WTC11 (cell line): ENCODE measurements at regions not wholly inside any gene's neighbourhood (a gene's known extent, or its start where the extent isn't known, plus 50 kb on each side); places are given as distances from the start of the nearest gene placed in this dataset.

ENCODE experiments used
- ATAC-seq: fragments of 200-7000 bp; cut with Tn5 transposase; 2 replicates; pipeline ENCODE4 v1.10.0; 2021; ENCODE audit warnings: mild to moderate bottlenecking, moderate library complexity
- CTCF ChIA-PET: fragments of 300-600 bp; sonication (Branson Sonifier 250); formaldehyde crosslinking; loops from one replicate; lab custom pipeline; 2021; ENCODE audit warnings: antibody characterized with exemption; lab: Charles Lee
- POLR2A ChIA-PET: fragments of 350-600 bp; sonication (Branson Sonifier 250); formaldehyde crosslinking; loops from one replicate; lab custom pipeline; 2021; ENCODE audit warnings: antibody characterized with exemption; lab: Charles Lee
- DNase-seq: peaks from one replicate; pipeline ENCODE4 v3.0.0; 2021; ENCODE audit warnings: low spot score
- H3K27ac Mint-ChIP-seq: 2 replicates; pipeline ENCODE4 v1.8.0; 2021; ENCODE audit warnings: mixed read lengths
- H3K27me3 Mint-ChIP-seq: 2 replicates; pipeline ENCODE4 v1.8.0; 2021; ENCODE audit warnings: low read depth, mild to moderate bottlenecking, moderate library complexity, mixed read lengths
- H3K36me3 Mint-ChIP-seq: 2 replicates; pipeline ENCODE4 v1.8.0; 2021; ENCODE audit warnings: mixed read lengths
- H3K4me1 Mint-ChIP-seq: 2 replicates; pipeline ENCODE4 v1.8.0; 2022; ENCODE audit warnings: mixed read lengths
- H3K4me3 Mint-ChIP-seq: 2 replicates; pipeline ENCODE4 v1.8.0; 2021; ENCODE audit warnings: mild to moderate bottlenecking, moderate library complexity, mixed read lengths
- H3K9me3 Mint-ChIP-seq: 2 replicates; pipeline ENCODE4 v1.8.0; 2021; ENCODE audit warnings: mixed read lengths
- ETV6 ChIP-seq: sonication (generic); formaldehyde crosslinking; IDR thresholded peaks from 2 replicates; pipeline ENCODE4 v1.8.1; 2022; ENCODE audit warnings: mild to moderate bottlenecking, missing genetic modification reagents
- MYBL2 ChIP-seq: sonication (generic); formaldehyde crosslinking; IDR thresholded peaks from 2 replicates; pipeline ENCODE4 v1.8.1; 2023; ENCODE audit warnings: mild to moderate bottlenecking, moderate library complexity, missing genetic modification reagents
- NR3C1 ChIP-seq: sonication (generic); formaldehyde crosslinking; conservative IDR thresholded peaks from 2 replicates; pipeline ENCODE4 v1.8.1; 2023; ENCODE audit warnings: low read depth, mild to moderate bottlenecking, missing genetic modification reagents
- OVOL2 ChIP-seq: fragments of 250-450 bp; sonication (Bioruptor Pico); IDR thresholded peaks from 2 replicates; pipeline ENCODE4 v1.9.0; 2021; ENCODE audit warnings: mild to moderate bottlenecking, borderline replicate concordance
- RORB ChIP-seq: fragments of 250-450 bp; sonication (Bioruptor Pico); IDR thresholded peaks from 2 replicates; pipeline ENCODE4 v1.9.0; 2021; ENCODE audit warnings: mild to moderate bottlenecking
- SOX15 ChIP-seq: fragments of 250-450 bp; sonication (Bioruptor Pico); IDR thresholded peaks from 2 replicates; pipeline ENCODE4 v1.9.0; 2021; ENCODE audit warnings: mild to moderate bottlenecking
- TCF7 ChIP-seq: sonication (generic); formaldehyde crosslinking; IDR thresholded peaks from 2 replicates; pipeline ENCODE4 v1.8.0; 2022; ENCODE audit warnings: mild to moderate bottlenecking, low read depth, missing genetic modification reagents, moderate library complexity
- ZBTB21 ChIP-seq: sonication (generic); formaldehyde crosslinking; IDR thresholded peaks from 2 replicates; pipeline ENCODE4 v1.8.1; 2023; ENCODE audit warnings: mild to moderate bottlenecking, missing genetic modification reagents, borderline replicate concordance
- ZNF138 ChIP-seq: sonication (generic); formaldehyde crosslinking; conservative IDR thresholded peaks from 2 replicates; pipeline ENCODE4 v1.8.1; 2022; ENCODE audit warnings: mild to moderate bottlenecking, moderate library complexity, missing genetic modification reagents
- ZNF219 ChIP-seq: sonication (generic); formaldehyde crosslinking; IDR thresholded peaks from 2 replicates; pipeline ENCODE4 v1.8.0; 2023; ENCODE audit warnings: missing genetic modification reagents, mild to moderate bottlenecking, borderline replicate concordance
- ZNF263 ChIP-seq: sonication (generic); formaldehyde crosslinking; IDR thresholded peaks from 2 replicates; pipeline ENCODE4 v1.8.1; 2022; ENCODE audit warnings: low read depth, mild to moderate bottlenecking, moderate library complexity, missing genetic modification reagents
- ZNF423 ChIP-seq: fragments of 250-450 bp; sonication (Bioruptor Pico); IDR thresholded peaks from 2 replicates; pipeline ENCODE4 v2.1.2; 2022; ENCODE audit warnings: mild to moderate bottlenecking, moderate library complexity
- ZNF671 ChIP-seq: fragments of 250-450 bp; sonication (Bioruptor Pico); IDR thresholded peaks from 2 replicates; pipeline ENCODE4 v1.8.0; 2021; ENCODE audit warnings: mild to moderate bottlenecking
- TF ChIP-seq, protein P1 (sequence below): sonication (generic); formaldehyde crosslinking; IDR thresholded peaks from 2 replicates; pipeline ENCODE4 v1.8.1; 2022; ENCODE audit warnings: mild to moderate bottlenecking, moderate library complexity, missing genetic modification reagents
- TF ChIP-seq, protein P2 (sequence below): sonication (generic); formaldehyde crosslinking; IDR thresholded peaks from 2 replicates; pipeline ENCODE4 v1.8.0; 2023; ENCODE audit warnings: missing genetic modification reagents
- TF ChIP-seq, protein P3 (sequence below): fragments of 250-450 bp; sonication (Bioruptor Pico); IDR thresholded peaks from 2 replicates; pipeline ENCODE4 v1.9.0; 2021; ENCODE audit warnings: mild to moderate bottlenecking
- TF ChIP-seq, protein P4 (sequence below): fragments of 250-450 bp; sonication (Bioruptor Pico); IDR thresholded peaks from 2 replicates; pipeline ENCODE4 v1.9.0; 2021; ENCODE audit warnings: moderate library complexity, mild to moderate bottlenecking, inconsistent platforms, borderline replicate concordance
- TF ChIP-seq, protein P5 (sequence below): sonication (generic); formaldehyde crosslinking; IDR thresholded peaks from 2 replicates; pipeline ENCODE4 v1.8.0; 2022; ENCODE audit warnings: mild to moderate bottlenecking, missing genetic modification reagents

DNA sequence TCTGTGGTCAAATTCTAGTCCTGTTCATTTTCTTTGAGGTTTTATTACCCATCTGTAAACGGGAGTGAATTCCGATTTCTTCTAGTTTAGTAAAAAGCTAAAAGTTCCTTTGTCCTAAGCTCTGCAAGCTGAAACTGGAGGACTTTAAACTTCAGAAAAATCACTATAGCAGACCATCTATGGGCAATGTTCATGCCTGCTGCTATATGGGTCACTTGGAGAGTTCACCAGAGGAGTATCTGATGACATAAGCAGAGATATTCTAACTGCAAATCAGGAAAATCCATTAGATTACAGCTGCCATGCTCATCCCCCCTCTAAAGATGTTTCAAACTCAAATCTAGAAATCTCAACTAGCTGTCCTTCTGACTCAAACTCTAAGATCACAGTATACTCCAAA, 193.0 kb upstream of the RTL1 start (continued):
- TF ChIP-seq, protein P1, sequence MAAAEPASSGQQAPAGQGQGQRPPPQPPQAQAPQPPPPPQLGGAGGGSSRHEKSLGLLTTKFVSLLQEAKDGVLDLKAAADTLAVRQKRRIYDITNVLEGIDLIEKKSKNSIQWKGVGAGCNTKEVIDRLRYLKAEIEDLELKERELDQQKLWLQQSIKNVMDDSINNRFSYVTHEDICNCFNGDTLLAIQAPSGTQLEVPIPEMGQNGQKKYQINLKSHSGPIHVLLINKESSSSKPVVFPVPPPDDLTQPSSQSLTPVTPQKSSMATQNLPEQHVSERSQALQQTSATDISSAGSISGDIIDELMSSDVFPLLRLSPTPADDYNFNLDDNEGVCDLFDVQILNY (CRISPR knock-in tag) = no peak
- TF ChIP-seq ZNF263 (CRISPR knock-in tag) (no peak), ETV6 (CRISPR knock-in tag) (no peak), ZNF138 (CRISPR knock-in tag) (no peak), ZNF423 (no peak), ZNF671 (no peak), MYBL2 (CRISPR knock-in tag) (no peak), ZBTB21 (CRISPR knock-in tag) (no peak), RORB (CRISPR knock-in tag) (no peak)
- TF ChIP-seq, protein P2, sequence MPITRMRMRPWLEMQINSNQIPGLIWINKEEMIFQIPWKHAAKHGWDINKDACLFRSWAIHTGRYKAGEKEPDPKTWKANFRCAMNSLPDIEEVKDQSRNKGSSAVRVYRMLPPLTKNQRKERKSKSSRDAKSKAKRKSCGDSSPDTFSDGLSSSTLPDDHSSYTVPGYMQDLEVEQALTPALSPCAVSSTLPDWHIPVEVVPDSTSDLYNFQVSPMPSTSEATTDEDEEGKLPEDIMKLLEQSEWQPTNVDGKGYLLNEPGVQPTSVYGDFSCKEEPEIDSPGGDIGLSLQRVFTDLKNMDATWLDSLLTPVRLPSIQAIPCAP = no peak
- TF ChIP-seq, protein P3, sequence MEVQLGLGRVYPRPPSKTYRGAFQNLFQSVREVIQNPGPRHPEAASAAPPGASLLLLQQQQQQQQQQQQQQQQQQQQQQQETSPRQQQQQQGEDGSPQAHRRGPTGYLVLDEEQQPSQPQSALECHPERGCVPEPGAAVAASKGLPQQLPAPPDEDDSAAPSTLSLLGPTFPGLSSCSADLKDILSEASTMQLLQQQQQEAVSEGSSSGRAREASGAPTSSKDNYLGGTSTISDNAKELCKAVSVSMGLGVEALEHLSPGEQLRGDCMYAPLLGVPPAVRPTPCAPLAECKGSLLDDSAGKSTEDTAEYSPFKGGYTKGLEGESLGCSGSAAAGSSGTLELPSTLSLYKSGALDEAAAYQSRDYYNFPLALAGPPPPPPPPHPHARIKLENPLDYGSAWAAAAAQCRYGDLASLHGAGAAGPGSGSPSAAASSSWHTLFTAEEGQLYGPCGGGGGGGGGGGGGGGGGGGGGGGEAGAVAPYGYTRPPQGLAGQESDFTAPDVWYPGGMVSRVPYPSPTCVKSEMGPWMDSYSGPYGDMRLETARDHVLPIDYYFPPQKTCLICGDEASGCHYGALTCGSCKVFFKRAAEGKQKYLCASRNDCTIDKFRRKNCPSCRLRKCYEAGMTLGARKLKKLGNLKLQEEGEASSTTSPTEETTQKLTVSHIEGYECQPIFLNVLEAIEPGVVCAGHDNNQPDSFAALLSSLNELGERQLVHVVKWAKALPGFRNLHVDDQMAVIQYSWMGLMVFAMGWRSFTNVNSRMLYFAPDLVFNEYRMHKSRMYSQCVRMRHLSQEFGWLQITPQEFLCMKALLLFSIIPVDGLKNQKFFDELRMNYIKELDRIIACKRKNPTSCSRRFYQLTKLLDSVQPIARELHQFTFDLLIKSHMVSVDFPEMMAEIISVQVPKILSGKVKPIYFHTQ = no peak
- TF ChIP-seq, protein P4, sequence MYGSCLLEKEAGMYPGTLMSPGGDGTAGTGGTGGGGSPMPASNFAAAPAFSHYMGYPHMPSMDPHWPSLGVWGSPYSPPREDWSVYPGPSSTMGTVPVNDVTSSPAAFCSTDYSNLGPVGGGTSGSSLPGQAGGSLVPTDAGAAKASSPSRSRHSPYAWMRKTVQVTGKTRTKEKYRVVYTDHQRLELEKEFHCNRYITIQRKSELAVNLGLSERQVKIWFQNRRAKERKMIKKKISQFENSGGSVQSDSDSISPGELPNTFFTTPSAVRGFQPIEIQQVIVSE (CRISPR knock-in tag) = no peak
- TF ChIP-seq, protein P5, sequence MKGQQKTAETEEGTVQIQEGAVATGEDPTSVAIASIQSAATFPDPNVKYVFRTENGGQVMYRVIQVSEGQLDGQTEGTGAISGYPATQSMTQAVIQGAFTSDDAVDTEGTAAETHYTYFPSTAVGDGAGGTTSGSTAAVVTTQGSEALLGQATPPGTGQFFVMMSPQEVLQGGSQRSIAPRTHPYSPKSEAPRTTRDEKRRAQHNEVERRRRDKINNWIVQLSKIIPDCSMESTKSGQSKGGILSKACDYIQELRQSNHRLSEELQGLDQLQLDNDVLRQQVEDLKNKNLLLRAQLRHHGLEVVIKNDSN (CRISPR knock-in tag) = no peak

DNA sequence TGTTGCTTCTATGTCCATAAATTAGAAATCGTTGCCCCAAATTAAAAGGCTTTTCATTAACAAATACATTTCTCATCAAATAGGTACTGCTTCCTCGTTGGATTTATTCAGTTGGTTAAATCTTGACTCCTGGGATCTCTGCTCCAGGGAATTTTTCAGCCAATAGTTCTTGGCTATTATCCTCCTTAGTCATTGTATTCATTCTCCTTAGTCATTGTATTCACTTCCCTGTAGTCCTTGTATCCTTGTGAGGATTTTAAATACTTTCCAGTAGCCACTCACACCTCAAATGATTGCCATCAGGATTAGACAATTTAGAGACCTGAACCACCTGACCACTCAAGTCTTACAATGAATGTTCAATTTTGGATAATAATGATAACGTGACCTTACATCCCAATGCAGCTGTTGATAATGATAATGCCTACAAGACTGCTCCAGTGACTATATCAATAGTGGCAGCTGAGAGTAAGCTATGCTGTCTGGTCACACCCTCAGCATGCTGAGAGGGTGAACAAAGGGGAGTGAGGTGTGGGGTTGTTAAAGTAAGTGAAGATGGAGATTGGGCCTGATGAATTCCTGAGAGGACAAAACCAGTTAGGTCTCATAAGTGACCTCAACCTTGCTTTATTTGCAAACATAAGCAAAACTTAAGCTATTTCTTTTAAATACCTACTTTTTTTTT, 193.7 kb upstream of the RTL1 start:
- no peak for ATAC-seq
- Mint-ChIP-seq H3K27ac (no peak overlapping the region), H3K4me1 (peaks cover 28% of the 10 kb centered on the region), H3K4me3 (no peak overlapping the region), H3K36me3 (peaks cover 13% of the 10 kb centered on the region), H3K27me3 (no peaks in the 10 kb centered on the region), H3K9me3 (peaks cover 17% of the 10 kb centered on the region)
- CTCF ChIA-PET = no interaction called here
- no peak for TF ChIP-seq SOX15 (CRISPR knock-in tag)
- TF ChIP-seq TCF7 = no peak
- no peak for TF ChIP-seq OVOL2 (CRISPR knock-in tag)
- TF ChIP-seq, protein P2 = no peak
- POLR2A ChIA-PET = no interaction called here
- DNase-seq = no peak

DNA sequence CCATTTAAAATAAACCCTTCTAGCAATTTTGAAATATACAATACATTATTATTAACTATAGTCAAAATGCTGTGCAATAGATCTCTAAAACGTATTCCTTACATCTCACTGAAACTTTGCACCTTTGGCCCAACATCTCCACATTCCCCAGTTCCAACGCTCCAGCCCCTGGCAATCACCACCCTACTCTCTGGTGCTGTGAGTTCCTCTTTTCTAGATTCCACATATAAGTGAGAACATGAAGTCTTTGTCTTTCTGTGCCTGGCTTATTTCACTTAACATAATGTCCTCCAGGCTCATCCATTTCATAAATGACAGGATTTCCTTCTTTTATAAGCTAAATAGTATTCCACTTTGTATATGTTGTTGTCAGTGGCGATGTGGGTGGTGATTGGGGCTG, 194.7 kb upstream of the RTL1 start:
- CTCF ChIA-PET = no interaction called here
- H3K36me3 Mint-ChIP-seq = peaks cover 13% of the 10 kb centered on the region
- H3K27me3 Mint-ChIP-seq = no peaks in the 10 kb centered on the region; the same call in 1 of the 2 replicates
- peaks cover 17% of the 10 kb centered on the region for H3K9me3 Mint-ChIP-seq
- peaks cover 28% of the 10 kb centered on the region for H3K4me1 Mint-ChIP-seq
- H3K27ac Mint-ChIP-seq = no peak overlapping the region
- TF ChIP-seq NR3C1 (no peak), ZNF219 (CRISPR knock-in tag) (no peak), ZNF671 (no peak), ZNF263 (CRISPR knock-in tag) (no peak)
- POLR2A ChIA-PET = no interaction called here
- ATAC-seq (no peak), DNase-seq (no peak)
- no peak overlapping the region for H3K4me3 Mint-ChIP-seq
